NCI-H2227 (cell line): ENCODE measurements at regions not wholly inside any gene's neighbourhood (a gene's known extent, or its start where the extent isn't known, plus 50 kb on each side); places are given as distances from the start of the nearest gene placed in this dataset.
"Not testable (repeated sequence)": the region's sequence is repeated elsewhere in the genome, so short reads cannot be mapped to it uniquely, and the experiment has no call there.

Experiments
- DNase-seq: peaks from one replicate; lab custom pipeline; 2025; ENCODE audit not compliant: unreplicated experiment; lab: John Stamatoyannopoulos, UW

- no peak for DNase-seq
Measured at GRCh38 chr2:15681089-15681885, 89.6 kb downstream of the DDX1 start.

GRCh38 chr2:15682354-15682753, 90.7 kb downstream of the DDX1 start:
- no peak for DNase-seq

- DNase-seq: no peak
Measured at GRCh38 chr2:15684161-15685039, 92.7 kb downstream of the DDX1 start.

- no peak for DNase-seq
Measured at GRCh38 chr2:15685143-15685542, 93.5 kb downstream of the DDX1 start.

GRCh38 chr2:15686643-15687042, 95.0 kb downstream of the DDX1 start:
- no peak for DNase-seq

- no peak for DNase-seq
Measured at GRCh38 chr2:15687243-15687642, 95.6 kb downstream of the DDX1 start.

- no peak for DNase-seq
Measured at GRCh38 chr2:15687720-15688119, 96.1 kb downstream of the DDX1 start.

- no peak for DNase-seq
Measured at GRCh38 chr2:15688924-15689568, 97.4 kb downstream of the DDX1 start.

- DNase-seq: no peak
Measured at GRCh38 chr2:15689654-15690053, 98.0 kb downstream of the DDX1 start.

GRCh38 chr2:15691586-15692310, 100.1 kb downstream of the DDX1 start:
- no peak for DNase-seq

- DNase-seq: no peak
Measured at GRCh38 chr2:15692551-15693377, 101.1 kb downstream of the DDX1 start.

GRCh38 chr2:15693382-15693781, 101.7 kb downstream of the DDX1 start:
- DNase-seq: no peak

GRCh38 chr2:15693926-15694588, 102.4 kb downstream of the DDX1 start:
- DNase-seq: no peak

- no peak for DNase-seq
Measured at GRCh38 chr2:15694589-15694986, 102.9 kb downstream of the DDX1 start.

GRCh38 chr2:15695582-15696330, 104.1 kb downstream of the DDX1 start:
- no peak for DNase-seq

- DNase-seq: not testable (repeated sequence)
Measured at GRCh38 chr2:15696606-15697170, 105.0 kb downstream of the DDX1 start.

- no peak for DNase-seq
Measured at GRCh38 chr2:15700131-15700530, 108.5 kb downstream of the DDX1 start.

- DNase-seq: no peak
Measured at GRCh38 chr2:15700599-15701340, 109.1 kb downstream of the DDX1 start.
